HG02973 (cell line): ENCODE measurements at regions not wholly inside any gene's neighbourhood (a gene's known extent, or its start where the extent isn't known, plus 50 kb on each side); places are given as distances from the start of the nearest gene placed in this dataset.
"Not testable (repeated sequence)": the region's sequence is repeated elsewhere in the genome, so short reads cannot be mapped to it uniquely, and the experiment has no call there.

Experiments
- ATAC-seq: cut with Tn5 transposase; IDR thresholded peaks from one replicate; pipeline ENCODE4 v1.9.1; 2021; ENCODE audit warnings: moderate library complexity; ENCODE audit not compliant: unreplicated experiment

GRCh38 chr6:148602136-148602535 lies 144.7 kb upstream of the UST start:
- no peak for ATAC-seq

GRCh38 chr6:148608199-148608951 lies 138.5 kb upstream of the UST start:
- no peak for ATAC-seq

GRCh38 chr6:148611213-148611612 lies 135.6 kb upstream of the UST start:
- ATAC-seq: no peak

GRCh38 chr6:148612043-148612442 lies 134.8 kb upstream of the UST start:
- no peak for ATAC-seq

- ATAC-seq: no peak
These were observed 132.2 kb upstream of the UST start for GRCh38 chr6:148614602-148615001.

GRCh38 chr6:148616841-148617240 lies 130.0 kb upstream of the UST start:
- ATAC-seq: no peak

GRCh38 chr6:148617530-148617929 lies 129.3 kb upstream of the UST start:
- ATAC-seq: no peak

- ATAC-seq: no peak
These were observed 126.9 kb upstream of the UST start for GRCh38 chr6:148619891-148620290.

- peak; percentile 95 for ATAC-seq
These were observed 126.1 kb upstream of the UST start for GRCh38 chr6:148620579-148621298.

GRCh38 chr6:148625609-148626008 lies 121.2 kb upstream of the UST start:
- ATAC-seq: no peak

- ATAC-seq: no peak
These were observed 118.6 kb upstream of the UST start for GRCh38 chr6:148628251-148628650.

GRCh38 chr6:148629181-148629580 lies 117.6 kb upstream of the UST start:
- no peak for ATAC-seq

- no peak for ATAC-seq
These were observed 117.0 kb upstream of the UST start for GRCh38 chr6:148629592-148630465.

GRCh38 chr6:148635070-148635743 lies 111.6 kb upstream of the UST start:
- no peak for ATAC-seq

GRCh38 chr6:148641836-148642235 lies 105.0 kb upstream of the UST start:
- not testable (repeated sequence) for ATAC-seq

GRCh38 chr6:148643208-148643607 lies 103.6 kb upstream of the UST start:
- ATAC-seq: not testable (repeated sequence)

- ATAC-seq: not testable (repeated sequence)
These were observed 101.8 kb upstream of the UST start for GRCh38 chr6:148645049-148645448.

GRCh38 chr6:148648754-148649453 lies 97.9 kb upstream of the UST start:
- ATAC-seq: no peak

GRCh38 chr6:148649454-148649963 lies 97.3 kb upstream of the UST start:
- ATAC-seq: no peak

GRCh38 chr6:148650941-148651505 lies 95.8 kb upstream of the UST start:
- ATAC-seq: no peak
